D721Med (cell line): ENCODE measurements at regions not wholly inside any gene's neighbourhood (a gene's known extent, or its start where the extent isn't known, plus 50 kb on each side); places are given as distances from the start of the nearest gene placed in this dataset.

Experiments
- DNase-seq: peaks from one replicate; pipeline ENCODE4 v3.0.0; 2011; ENCODE audit warnings: low spot score; ENCODE audit not compliant: insufficient read length
- FAIRE-seq: peaks from 2 replicates; lab custom pipeline; 2011; peaks lifted over from hg19 to GRCh38; lab: Jason Lieb, UNC
- CTCF ChIP-seq: IDR thresholded peaks from 2 replicates; pipeline ENCODE4 v1.5.1; 2012; ENCODE audit warnings: mild to moderate bottlenecking, control low read depth; ENCODE audit not compliant: insufficient read depth; ENCODE audit errors: missing control alignments

GRCh38 chr3:66602691-66603090, 101.9 kb upstream of the LRIG1 start:
- DNase-seq (no peak), FAIRE-seq (no peak)
- TF ChIP-seq CTCF = no peak

- FAIRE-seq (no peak), DNase-seq (no peak)
- TF ChIP-seq CTCF = no peak
Measured at GRCh38 chr3:66603151-66603611, 102.4 kb upstream of the LRIG1 start.

GRCh38 chr3:66604481-66604880, 103.7 kb upstream of the LRIG1 start:
- DNase-seq (no peak), FAIRE-seq (no peak)
- no peak for TF ChIP-seq CTCF

GRCh38 chr3:66606126-66606525, 105.3 kb upstream of the LRIG1 start:
- DNase-seq (no peak), FAIRE-seq (no peak)
- no peak for TF ChIP-seq CTCF

- FAIRE-seq (no peak), DNase-seq (no peak)
- no peak for TF ChIP-seq CTCF
Measured at GRCh38 chr3:66606868-66607267, 106.0 kb upstream of the LRIG1 start.

GRCh38 chr3:66609660-66610561, 109.1 kb upstream of the LRIG1 start:
- FAIRE-seq (no peak), DNase-seq (no peak)
- TF ChIP-seq CTCF = no peak

- DNase-seq = no peak
- no peak for TF ChIP-seq CTCF
- FAIRE-seq = no peak
Measured at GRCh38 chr3:66610562-66610909, 109.7 kb upstream of the LRIG1 start.
